GM12875 (cell line): ENCODE measurements at regions not wholly inside any gene's neighbourhood (a gene's known extent, or its start where the extent isn't known, plus 50 kb on each side); places are given as distances from the start of the nearest gene placed in this dataset.

Experiments
- H3K4me3 ChIP-seq: one replicate; pipeline ENCODE4 v1.5.1; 2011; ENCODE audit warnings: low read depth, low read length, control low read depth
- TF ChIP-seq, protein P1 (sequence below): IDR thresholded peaks from 2 replicates; pipeline ENCODE4 v1.5.1; 2011; ENCODE audit warnings: low read depth, mild to moderate bottlenecking, control low read depth, inconsistent platforms, low read length, moderate library complexity, borderline replicate concordance; ENCODE audit not compliant: insufficient read depth

DNA sequence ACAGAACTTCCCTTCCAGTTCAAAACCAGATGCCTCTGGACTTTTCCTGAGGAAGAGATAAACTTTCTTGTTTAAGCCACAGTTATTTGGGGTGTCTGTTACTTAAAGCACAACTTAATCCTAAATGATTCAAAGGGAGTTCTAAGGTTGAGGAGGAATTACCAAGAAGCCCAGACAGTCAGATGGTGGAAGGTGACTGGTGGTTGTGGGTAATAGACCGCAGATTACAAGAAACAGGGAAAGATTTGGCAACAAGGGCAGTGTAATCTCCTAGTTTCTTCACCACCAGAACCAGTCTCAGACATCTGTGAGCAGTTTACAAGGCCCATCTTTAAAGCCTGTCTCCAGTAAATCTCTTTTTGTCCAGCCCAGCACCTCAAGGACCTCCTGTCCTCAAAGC, 130.1 kb upstream of the CTTNBP2NL start:
- no peak overlapping the region for H3K4me3 ChIP-seq
- TF ChIP-seq, protein P1, sequence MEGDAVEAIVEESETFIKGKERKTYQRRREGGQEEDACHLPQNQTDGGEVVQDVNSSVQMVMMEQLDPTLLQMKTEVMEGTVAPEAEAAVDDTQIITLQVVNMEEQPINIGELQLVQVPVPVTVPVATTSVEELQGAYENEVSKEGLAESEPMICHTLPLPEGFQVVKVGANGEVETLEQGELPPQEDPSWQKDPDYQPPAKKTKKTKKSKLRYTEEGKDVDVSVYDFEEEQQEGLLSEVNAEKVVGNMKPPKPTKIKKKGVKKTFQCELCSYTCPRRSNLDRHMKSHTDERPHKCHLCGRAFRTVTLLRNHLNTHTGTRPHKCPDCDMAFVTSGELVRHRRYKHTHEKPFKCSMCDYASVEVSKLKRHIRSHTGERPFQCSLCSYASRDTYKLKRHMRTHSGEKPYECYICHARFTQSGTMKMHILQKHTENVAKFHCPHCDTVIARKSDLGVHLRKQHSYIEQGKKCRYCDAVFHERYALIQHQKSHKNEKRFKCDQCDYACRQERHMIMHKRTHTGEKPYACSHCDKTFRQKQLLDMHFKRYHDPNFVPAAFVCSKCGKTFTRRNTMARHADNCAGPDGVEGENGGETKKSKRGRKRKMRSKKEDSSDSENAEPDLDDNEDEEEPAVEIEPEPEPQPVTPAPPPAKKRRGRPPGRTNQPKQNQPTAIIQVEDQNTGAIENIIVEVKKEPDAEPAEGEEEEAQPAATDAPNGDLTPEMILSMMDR: no peak

DNA sequence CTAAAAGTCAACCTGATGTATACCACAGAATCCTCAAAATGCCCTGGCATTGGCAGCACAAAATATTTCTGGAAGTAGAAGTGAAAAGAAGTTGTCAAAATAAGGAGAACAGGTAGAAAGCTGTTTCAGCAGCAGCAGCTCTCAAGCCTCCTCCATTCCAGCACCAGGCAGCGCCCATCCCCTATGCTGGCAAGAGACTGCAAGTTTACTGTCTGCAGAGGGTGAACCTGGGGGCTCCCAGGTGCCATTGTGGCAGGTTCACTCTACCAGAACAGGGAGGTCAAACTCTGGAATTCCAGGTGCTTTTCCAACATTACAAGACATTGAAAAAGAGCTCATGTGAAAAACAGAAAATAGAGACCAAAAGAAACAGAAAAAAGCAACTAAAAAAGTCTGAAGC, 128.8 kb upstream of the CTTNBP2NL start:
- no peak overlapping the region for H3K4me3 ChIP-seq
- TF ChIP-seq, protein P1: no peak

DNA sequence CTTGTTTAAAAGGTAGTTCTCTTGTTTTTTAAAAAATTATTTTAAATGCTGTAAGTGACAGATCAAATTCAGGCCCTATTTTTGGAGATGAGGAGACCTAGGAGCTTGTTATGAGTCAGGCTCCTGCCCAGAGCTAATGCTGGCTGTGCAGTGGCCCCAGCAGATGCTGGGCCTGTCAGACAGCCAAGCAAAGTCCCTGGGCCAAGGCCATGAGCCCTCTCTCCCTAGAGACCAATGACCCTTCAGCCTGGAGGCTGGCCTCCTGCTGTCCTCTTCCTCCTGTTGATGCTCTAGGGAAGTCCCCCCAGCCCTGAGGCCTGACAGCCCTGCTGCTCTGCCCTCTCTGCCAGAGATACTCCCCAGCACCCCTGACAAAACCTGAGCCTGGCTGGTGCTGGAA, 128.1 kb upstream of the CTTNBP2NL start:
- TF ChIP-seq, protein P1: no peak
- no peak overlapping the region for H3K4me3 ChIP-seq

DNA sequence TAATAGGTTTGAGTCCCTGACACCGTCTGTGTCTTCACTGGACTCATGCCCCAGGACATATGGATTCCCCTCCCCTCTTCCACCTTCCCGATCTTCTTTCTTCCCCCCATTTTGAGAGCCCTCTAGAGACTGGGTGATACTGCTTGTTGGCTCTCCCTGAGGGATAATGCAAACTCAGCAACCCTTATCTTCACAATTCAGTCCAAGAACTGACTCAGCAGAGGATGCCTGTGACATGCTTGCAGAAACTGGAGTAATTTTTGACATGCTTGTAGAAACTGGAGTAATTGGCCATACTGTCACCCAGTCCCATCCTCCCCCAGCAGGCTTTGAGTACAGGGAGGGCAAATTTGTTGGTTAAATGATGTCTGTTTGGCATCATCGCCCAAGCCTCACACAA, 127.6 kb upstream of the CTTNBP2NL start:
- TF ChIP-seq, protein P1: no peak
- no peak overlapping the region for H3K4me3 ChIP-seq

DNA sequence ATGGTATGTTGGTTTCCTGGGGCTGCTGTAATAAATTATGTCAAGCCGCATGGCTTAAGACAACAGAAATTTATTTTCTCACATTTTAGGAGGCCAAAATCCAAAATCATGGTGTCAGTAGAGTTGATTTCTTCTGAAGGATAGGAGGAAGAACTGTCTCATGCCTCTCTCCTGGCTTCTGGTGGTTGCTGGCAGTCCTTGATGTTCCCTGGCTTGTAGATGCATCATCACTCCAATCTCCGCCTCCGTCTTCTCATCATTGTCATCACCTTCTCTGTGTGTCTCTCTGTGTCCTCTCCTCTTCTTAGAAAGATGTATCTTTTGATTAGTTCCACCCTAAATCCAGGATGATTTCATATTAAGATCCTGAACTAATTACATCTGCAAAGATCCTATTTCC, 124.7 kb upstream of the CTTNBP2NL start:
- TF ChIP-seq, protein P1: no peak
- H3K4me3 ChIP-seq: no peak overlapping the region

DNA sequence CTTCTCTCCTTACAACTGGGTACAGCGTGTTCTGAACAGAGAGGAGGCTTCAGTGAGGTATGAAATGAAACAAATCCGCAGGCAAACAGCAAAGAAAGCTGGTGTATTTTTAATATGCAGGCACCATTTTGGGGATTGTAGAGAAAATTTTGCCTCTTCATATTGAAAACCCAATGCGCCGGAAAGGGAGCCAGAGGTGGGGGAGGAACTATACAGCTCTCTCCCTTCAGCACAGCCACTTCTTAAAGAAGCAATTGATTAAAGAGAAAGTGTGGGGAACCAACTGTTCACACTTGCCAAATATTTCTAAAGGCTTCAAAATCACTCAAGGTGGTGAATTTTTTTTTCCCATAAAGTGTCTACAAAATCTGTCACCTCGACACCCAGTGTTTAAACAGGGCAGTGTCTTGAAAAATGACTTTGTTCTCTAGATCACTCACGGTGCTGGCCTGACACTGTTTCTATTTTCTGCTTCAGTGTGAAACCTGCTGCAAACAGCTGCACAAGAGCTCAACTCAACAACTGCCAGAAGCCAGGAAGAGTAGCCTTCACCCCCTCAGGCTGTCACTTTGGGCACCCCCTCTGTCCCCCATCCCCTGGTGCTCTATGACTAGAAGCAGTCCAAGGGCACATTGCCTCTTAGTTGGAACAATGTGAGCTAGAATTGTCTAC, 123.8 kb upstream of the CTTNBP2NL start:
- no peak overlapping the region for H3K4me3 ChIP-seq
- TF ChIP-seq, protein P1: no peak

DNA sequence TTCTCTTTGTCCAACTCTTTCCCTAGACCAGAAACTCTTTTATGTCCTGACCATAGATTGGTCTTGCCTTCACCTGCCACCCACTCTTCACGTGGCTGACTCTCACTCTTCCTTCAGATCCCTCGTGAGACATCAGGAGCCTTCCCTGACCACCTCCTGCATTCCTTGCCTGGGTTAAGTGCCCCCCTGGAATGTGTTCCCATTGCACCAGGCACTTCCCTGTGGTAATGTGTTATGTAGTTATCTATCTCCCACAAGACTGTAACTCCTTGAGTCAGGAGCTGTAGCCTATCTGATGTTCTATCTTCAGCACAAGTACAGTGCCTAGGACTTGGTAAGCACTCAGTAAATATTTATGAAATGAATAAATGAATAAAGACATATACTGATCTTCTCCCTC, 111.2 kb upstream of the CTTNBP2NL start:
- no peak overlapping the region for H3K4me3 ChIP-seq

More for the DNA sequence above, 111.2 kb upstream of the CTTNBP2NL start:
- TF ChIP-seq, protein P1: no peak
